Heart left ventricle (tissue), 16 donors: ENCODE measurements at regions not wholly inside any gene's neighbourhood (a gene's known extent, or its start where the extent isn't known, plus 50 kb on each side); places are given as distances from the start of the nearest gene placed in this dataset.

Experiments
- ATAC-seq, 4 donors: fragments of 200-7000 bp; cut with Tn5 transposase; one replicate each; pipeline ENCODE4 v1.9.1; 2020 to 2022; ENCODE audit warnings: moderate library complexity in 4 of 4, mild to moderate bottlenecking in 3 of 4, moderate number of reproducible peaks in 1 of 4
- DNase-seq, 5 donors: peaks; one replicate each; pipeline ENCODE4 v3.0.0-alpha.2; 2020
- H3K27ac ChIP-seq, 12 donors: fragments of 200-600 bp; sonication (generic) in 4 of 12; one replicate each; pipeline versions ENCODE4 v1.5.0 to v1.8.0; 2016 to 2022; ENCODE audit warnings: mild to moderate bottlenecking in 2 of 12
- H3K27me3 ChIP-seq, 9 donors: fragments of 200-600 bp; sonication (generic) in 2 of 9; one replicate each; pipeline versions ENCODE4 v1.5.1 to v1.8.0; 2016 to 2022; ENCODE audit warnings: mild to moderate bottlenecking in 3 of 9
- H3K36me3 ChIP-seq, 9 donors: fragments of 200-600 bp; sonication (generic) in 2 of 9; one replicate each; pipeline versions ENCODE4 v1.5.0 to v1.8.0; 2018 to 2022; ENCODE audit warnings: mild to moderate bottlenecking in 2 of 9
- H3K4me1 ChIP-seq, 12 donors: fragments of 200-600 bp; sonication (generic) in 4 of 12; one replicate each; pipeline versions ENCODE4 v1.5.0 to v1.8.0; 2016 to 2022; ENCODE audit warnings: mild to moderate bottlenecking in 3 of 12
- H3K4me3 ChIP-seq, 12 donors: fragments of 200-600 bp; sonication (generic) in 4 of 12; one replicate each; pipeline versions ENCODE4 v1.5.0 to v1.8.0; 2017 to 2022; ENCODE audit warnings: mild to moderate bottlenecking in 9 of 12, moderate library complexity in 4 of 12
- H3K9me3 ChIP-seq, 12 donors: fragments of 200-600 bp; sonication (generic) in 4 of 12; one replicate each; pipeline versions ENCODE4 v1.5.0 to v1.8.0; 2016 to 2022; ENCODE audit warnings: mild to moderate bottlenecking in 1 of 12
- POLR2A ChIP-seq, 2 donors: fragments of 450-650 bp; IDR thresholded peaks; one replicate each; pipeline ENCODE4 v1.6.1; 2017; ENCODE audit warnings: antibody characterized with exemption in 2 of 2, mild to moderate bottlenecking in 2 of 2, moderate library complexity in 2 of 2
- WGBS, 4 donors: extraction: QIAGEN DNeasy Blood & Tissue Kit in 2 of 4; methylation state at CpG; one replicate each; pipeline versions ENCODE4 v1.1.5 to v1.1.7; 2013 to 2018; 5-methylcytosine and 5-hydroxymethylcytosine counted together
- intact Hi-C, 10 donors: fragments of 100-400 bp; cut with DNase I; formaldehyde crosslinking; loops; one replicate each; pipeline versions ENCODE4 v1.11.1 to v1.14.2; 2022
- TF ChIP-seq, protein P1 (sequence below), 12 donors: fragments of 200-600 bp; sonication (generic) in 4 of 12; IDR thresholded peaks; one replicate each; pipeline versions ENCODE4 v1.5.0 to v1.8.0; 2018 to 2022; ENCODE audit warnings: antibody characterized with exemption in 12 of 12, mild to moderate bottlenecking in 5 of 12
- donor health status: ischemic (EF 13 %, LVEDD 7.1; RV severe dilation, severe dysfunction).
- donor health status: healthy with polysubstance abuse.
- donor health status: DM: no; HTN: yes; CAD: no.
- donor health status: DM: no; HTN: no; CAD: no.
- donor health status: ischemic (EF 25% LVEDD 6.9; RV normal size, moderate dysfunction).
- donor health status: ischemic (EF 25% LVEDD 5.7; RV mildly dilated, moderate dysfunction).
- donor health status: healthy.
- donor health status: DM: yes; HTN: yes; CAD: no.
- donor health status: ischemic (EF 35%, LVEDD 5.7; RV mildly dilated, moderate dysfunction).
- donor health status: nonischemic (EF 11% LVEDD 7.7; RV severe dilation, severe dysfunction).
- donor health status: DM: yes; HTN: yes; CAD: no.
- donor health status: PGD.
- donor health status: ischemic (EF 29% LVEDD 5.4; RV normal size, mild dysfunction).
- donor health status: nonischemic (EF 23%, LVEDD 6.1; RV moderate dilation, normal function).

- Histone ChIP-seq H3K9me3 (no peaks in the 10 kb centered on the region), H3K4me3 (no peak overlapping the region), H3K27me3 (no peaks in the 10 kb centered on the region), H3K27ac (no peak overlapping the region), H3K4me1 (no peaks in the 10 kb centered on the region), H3K36me3 (no peaks in the 10 kb centered on the region)
- ATAC-seq (no peak), DNase-seq (no peak)
- intact Hi-C loops: no loop called here
- TF ChIP-seq POLR2A (IDR thresholded peaks at IDR 0.05): no peak
- TF ChIP-seq, protein P1, sequence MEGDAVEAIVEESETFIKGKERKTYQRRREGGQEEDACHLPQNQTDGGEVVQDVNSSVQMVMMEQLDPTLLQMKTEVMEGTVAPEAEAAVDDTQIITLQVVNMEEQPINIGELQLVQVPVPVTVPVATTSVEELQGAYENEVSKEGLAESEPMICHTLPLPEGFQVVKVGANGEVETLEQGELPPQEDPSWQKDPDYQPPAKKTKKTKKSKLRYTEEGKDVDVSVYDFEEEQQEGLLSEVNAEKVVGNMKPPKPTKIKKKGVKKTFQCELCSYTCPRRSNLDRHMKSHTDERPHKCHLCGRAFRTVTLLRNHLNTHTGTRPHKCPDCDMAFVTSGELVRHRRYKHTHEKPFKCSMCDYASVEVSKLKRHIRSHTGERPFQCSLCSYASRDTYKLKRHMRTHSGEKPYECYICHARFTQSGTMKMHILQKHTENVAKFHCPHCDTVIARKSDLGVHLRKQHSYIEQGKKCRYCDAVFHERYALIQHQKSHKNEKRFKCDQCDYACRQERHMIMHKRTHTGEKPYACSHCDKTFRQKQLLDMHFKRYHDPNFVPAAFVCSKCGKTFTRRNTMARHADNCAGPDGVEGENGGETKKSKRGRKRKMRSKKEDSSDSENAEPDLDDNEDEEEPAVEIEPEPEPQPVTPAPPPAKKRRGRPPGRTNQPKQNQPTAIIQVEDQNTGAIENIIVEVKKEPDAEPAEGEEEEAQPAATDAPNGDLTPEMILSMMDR (IDR thresholded peaks at IDR 0.05): no peak
Observed at GRCh38 chr10:61341008-61341407, 112.2 kb downstream of the TMEM26 start.

DNA sequence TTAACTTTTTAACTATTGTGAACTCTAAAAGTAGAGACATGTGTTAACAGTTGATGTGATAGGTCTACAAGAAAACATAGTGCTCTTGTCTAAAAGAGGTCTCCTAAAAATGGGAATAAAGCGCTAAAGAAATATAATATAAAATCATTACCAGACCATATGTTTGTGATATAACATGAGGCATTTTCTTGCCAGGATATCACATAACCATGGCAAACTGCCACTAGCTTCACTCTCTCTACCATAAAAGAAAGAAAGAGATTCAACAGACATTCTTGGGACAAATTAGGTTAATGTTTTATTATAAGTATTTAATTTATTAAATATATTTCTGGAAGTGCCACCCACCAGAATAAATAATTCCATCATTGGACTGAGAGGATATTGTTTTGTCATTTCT, 115.0 kb downstream of the TMEM26 start:
- DNase-seq (no peak), ATAC-seq (no peak)
- 92 to 95% (median 93%) methylated on average over 1 of the region's 1 CpG for WGBS, 4 donors
- intact Hi-C loops: no loop called here
- Histone ChIP-seq H3K9me3 (peaks cover 0 to 2% (median 0%) of the 10 kb centered on the region in 12 donors), H3K27ac (no peak overlapping the region), H3K4me1 (no peaks in the 10 kb centered on the region), H3K36me3 (no peaks in the 10 kb centered on the region), H3K27me3 (no peaks in the 10 kb centered on the region), H3K4me3 (no peak overlapping the region)
- TF ChIP-seq, protein P1 (IDR thresholded peaks at IDR 0.05): no peak
- no peak for TF ChIP-seq POLR2A (IDR thresholded peaks at IDR 0.05)

- H3K27me3 ChIP-seq: no peaks in the 10 kb centered on the region
- DNase-seq: no peak
- H3K9me3 ChIP-seq: peaks cover 0 to 3% (median 0%) of the 10 kb centered on the region in 12 donors
- ATAC-seq: no peak
- H3K4me3 ChIP-seq: no peak overlapping the region
- intact Hi-C loops: no loop called here
- no peak overlapping the region for H3K27ac ChIP-seq
- H3K4me1 ChIP-seq: no peaks in the 10 kb centered on the region
- TF ChIP-seq, protein P1 (IDR thresholded peaks at IDR 0.05): no peak
- no peak for TF ChIP-seq POLR2A (IDR thresholded peaks at IDR 0.05)
- WGBS, 4 donors: 94 to 96% (median 94%) methylated on average over 3 of the region's 3 CpGs
- H3K36me3 ChIP-seq: no peaks in the 10 kb centered on the region
Observed at GRCh38 chr10:61337741-61338140, 115.4 kb downstream of the TMEM26 start.

DNA sequence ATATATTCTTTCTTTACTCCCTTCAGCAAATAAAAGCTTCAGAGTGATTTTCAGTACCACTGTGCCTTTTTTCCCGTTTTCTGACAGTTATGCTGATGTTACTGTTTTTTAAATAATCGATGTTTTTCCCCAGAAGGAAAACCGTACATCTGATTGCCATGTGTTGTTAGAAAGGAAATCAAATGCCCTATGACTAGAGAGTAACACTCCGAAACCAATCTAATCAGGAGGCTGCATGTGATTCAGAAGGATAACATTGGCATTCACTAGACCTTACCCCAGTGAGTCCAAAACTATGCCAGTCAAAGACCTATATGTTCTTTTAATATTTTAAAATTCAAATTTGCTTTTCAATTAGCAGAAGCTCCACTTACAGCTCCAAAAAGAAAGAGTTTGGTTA, 116.3 kb downstream of the TMEM26 start:
- DNase-seq (no peak), ATAC-seq (no peak)
- intact Hi-C loops: no loop called here
- Histone ChIP-seq H3K9me3 (peaks cover 0 to 3% (median 0%) of the 10 kb centered on the region in 12 donors), H3K27me3 (no peaks in the 10 kb centered on the region), H3K4me1 (no peaks in the 10 kb centered on the region), H3K4me3 (no peak overlapping the region), H3K27ac (no peak overlapping the region), H3K36me3 (no peaks in the 10 kb centered on the region)
- TF ChIP-seq, protein P1 (IDR thresholded peaks at IDR 0.05): no peak
- TF ChIP-seq POLR2A (IDR thresholded peaks at IDR 0.05): no peak
- WGBS, 4 donors: 61 to 84% (median 74%) methylated on average over 4 of the region's 4 CpGs
